ENCODE measurements at regions not wholly inside any gene's neighbourhood (a gene's known extent, or its start where the extent isn't known, plus 50 kb on each side); places are given as distances from the start of the nearest gene placed in this dataset.

GRCh38 chr14:44107156-44107555, 399.9 kb downstream of the FSCB start:
- intact Hi-C loops (cut with micrococcal nuclease), result no loop called here
- Mint-ChIP-seq H3K4me3 (no peak overlapping the region), H3K9me3 (ENCODE audit: insufficient read depth) (peaks cover 1% of the 10 kb centered on the region), H3K27ac (no peak overlapping the region), H3K4me1 (no peaks in the 10 kb centered on the region), H3K27me3 (no peaks in the 10 kb centered on the region)
- CTCF ChIA-PET, result no interaction called here
- POLR2A ChIA-PET, result no interaction called here
- Histone ChIP-seq H3K36me3 (replicated peaks in 1 of 2; ENCODE audit: control extremely low read depth in 1 of 2, control insufficient read depth in 1 of 2, extremely low read depth in 1 of 2, insufficient read depth in 2 of 2, low read length in 1 of 2) (no peaks in the 10 kb centered on the region), H3K9ac (ENCODE audit: low read length) (no peak overlapping the region), H3K27ac (ENCODE audit: low read length in 2 of 2) (no peak overlapping the region), H3K4me2 (replicated peaks; ENCODE audit: low read depth, low read length, poor library complexity, severe bottlenecking) (no peak overlapping the region), H4K20me1 (ENCODE audit: control insufficient read depth, insufficient read depth, low read length, poor library complexity, severe bottlenecking) (no peaks in the 10 kb centered on the region), H2AFZ (ENCODE audit: insufficient read depth, low read depth, low read length, poor library complexity, severe bottlenecking) (no peak overlapping the region), H3K9me3 (ENCODE audit: control extremely low read depth in 1 of 3, control insufficient read depth in 2 of 3, insufficient read depth in 1 of 3, low read length in 2 of 3) (peaks cover 0 to 9% (median 0%) of the 10 kb centered on the region in 3 donors), H3K79me2 (ENCODE audit: control insufficient read depth, insufficient read depth, low read length) (no peaks in the 10 kb centered on the region), H3K4me3 (ENCODE audit: control extremely low read depth in 1 of 5, extremely low read depth in 1 of 5, insufficient read depth in 1 of 5, low read depth in 2 of 5, low read length in 4 of 5) (no peak overlapping the region), H3K4me1 (ENCODE audit: control insufficient read depth in 2 of 2, insufficient read depth in 2 of 2, low read length in 2 of 2) (no peaks in the 10 kb centered on the region), H3K27me3 (replicated peaks in 1 of 4; ENCODE audit: control extremely low read depth in 1 of 4, control insufficient read depth in 3 of 4, insufficient read depth in 4 of 4, low read length in 3 of 4) (no peaks in the 10 kb centered on the region)
- no CpG with 5 or more reads among the region's 1 CpG for WGBS (ENCODE audit: insufficient coverage)
- ATAC-seq (ENCODE audit: low read depth), result no peak
- no peak for TF ChIP-seq CTCF (IDR thresholded peaks at IDR 0.05)
- TF ChIP-seq EZH2 (IDR thresholded peaks at IDR 0.05; ENCODE audit: borderline replicate concordance, insufficient read depth, low read depth, low read length, poor library complexity, severe bottlenecking), result no peak
- DNase-seq, result no peak

GRCh38 chr14:44099743-44100488, 407.2 kb downstream of the FSCB start:
- H3K27me3 ChIP-seq (replicated peaks in 1 of 4; ENCODE audit: control extremely low read depth in 1 of 4, control insufficient read depth in 3 of 4, insufficient read depth in 4 of 4, low read length in 3 of 4), result no peaks in the 10 kb centered on the region
- no peaks in the 10 kb centered on the region for H3K36me3 ChIP-seq (replicated peaks in 1 of 2; ENCODE audit: control extremely low read depth in 1 of 2, control insufficient read depth in 1 of 2, extremely low read depth in 1 of 2, insufficient read depth in 2 of 2, low read length in 1 of 2)
- no peak for DNase-seq
- no peaks in the 10 kb centered on the region for H3K79me2 ChIP-seq (ENCODE audit: control insufficient read depth, insufficient read depth, low read length)
- H3K27me3 Mint-ChIP-seq, result no peaks in the 10 kb centered on the region
- TF ChIP-seq EZH2 (IDR thresholded peaks at IDR 0.05; ENCODE audit: borderline replicate concordance, insufficient read depth, low read depth, low read length, poor library complexity, severe bottlenecking), result no peak
- no peak overlapping the region for H2AFZ ChIP-seq (ENCODE audit: insufficient read depth, low read depth, low read length, poor library complexity, severe bottlenecking)
- no peak overlapping the region for H3K27ac Mint-ChIP-seq
- H3K4me2 ChIP-seq (replicated peaks; ENCODE audit: low read depth, low read length, poor library complexity, severe bottlenecking), result no peak overlapping the region
- POLR2A ChIA-PET, result no interaction called here
- no peak overlapping the region for H3K9ac ChIP-seq (ENCODE audit: low read length)
- no peak overlapping the region for H3K4me3 Mint-ChIP-seq
- no peaks in the 10 kb centered on the region for H4K20me1 ChIP-seq (ENCODE audit: control insufficient read depth, insufficient read depth, low read length, poor library complexity, severe bottlenecking)
- intact Hi-C loops (cut with micrococcal nuclease), result no loop called here
- CTCF ChIA-PET, result no interaction called here
- H3K27ac ChIP-seq (ENCODE audit: low read length in 2 of 2), result no peak overlapping the region
- WGBS (ENCODE audit: insufficient coverage), result 88% methylated on average over 1 of the region's 1 CpG
- no peaks in the 10 kb centered on the region for H3K4me1 ChIP-seq (ENCODE audit: control insufficient read depth in 2 of 2, insufficient read depth in 2 of 2, low read length in 2 of 2)
- H3K4me3 ChIP-seq (ENCODE audit: control extremely low read depth in 1 of 5, extremely low read depth in 1 of 5, insufficient read depth in 1 of 5, low read depth in 2 of 5, low read length in 4 of 5), result no peak overlapping the region
- no peaks in the 10 kb centered on the region for H3K9me3 Mint-ChIP-seq (ENCODE audit: insufficient read depth)
- ATAC-seq (ENCODE audit: low read depth), result no peak
- H3K4me1 Mint-ChIP-seq, result no peaks in the 10 kb centered on the region
- peaks cover 0 to 3% (median 0%) of the 10 kb centered on the region in 3 donors for H3K9me3 ChIP-seq (ENCODE audit: control extremely low read depth in 1 of 3, control insufficient read depth in 2 of 3, insufficient read depth in 1 of 3, low read length in 2 of 3)

Measured in B cell (primary cell).